Stimulated activated CD4-positive, alpha-beta T cell treated with anti-CD3 and anti-CD28 coated beads, Interleukin-2, amount 100 ng/mL, for 24 hours (primary cell): ENCODE measurements at regions not wholly inside any gene's neighbourhood (a gene's known extent, or its start where the extent isn't known, plus 50 kb on each side); places are given as distances from the start of the nearest gene placed in this dataset.

Experiments
- DNase-seq, 2 donors: peaks; one replicate each; pipeline ENCODE4 v3.0.0-alpha.2; 2020

GRCh38 chr2:144280009-144280408 is 239.9 kb downstream of the ZEB2 start:
- DNase-seq = no peak

- DNase-seq = no peak
These were observed 240.8 kb downstream of the ZEB2 start for GRCh38 chr2:144279165-144279564.

- DNase-seq = no peak
These were observed 242.1 kb downstream of the ZEB2 start for GRCh38 chr2:144277622-144278354.

GRCh38 chr2:144275340-144275739 is 244.6 kb downstream of the ZEB2 start:
- no peak for DNase-seq

GRCh38 chr2:144274131-144274530 is 245.8 kb downstream of the ZEB2 start:
- DNase-seq = no peak

- DNase-seq = no peak
These were observed 249.0 kb downstream of the ZEB2 start for GRCh38 chr2:144270951-144271350.

GRCh38 chr2:144268036-144268678 is 251.8 kb downstream of the ZEB2 start:
- no peak for DNase-seq

- DNase-seq = no peak
These were observed 252.7 kb downstream of the ZEB2 start for GRCh38 chr2:144267239-144267638.

GRCh38 chr2:144265654-144266053 is 254.3 kb downstream of the ZEB2 start:
- DNase-seq = no peak

GRCh38 chr2:144261966-144262365 is 258.0 kb downstream of the ZEB2 start:
- no peak for DNase-seq

- DNase-seq = no peak
These were observed 258.6 kb downstream of the ZEB2 start for GRCh38 chr2:144261336-144261735.

- no peak for DNase-seq
These were observed 260.6 kb downstream of the ZEB2 start for GRCh38 chr2:144259332-144259731.

GRCh38 chr2:144258154-144258553 is 261.8 kb downstream of the ZEB2 start:
- DNase-seq = no peak

- DNase-seq = peak in 1 of 2 donors; percentile 6
These were observed 262.8 kb downstream of the ZEB2 start for GRCh38 chr2:144256996-144257707.

GRCh38 chr2:144254342-144255235 is 265.3 kb downstream of the ZEB2 start:
- DNase-seq = no peak

GRCh38 chr2:144253743-144254142 is 266.2 kb downstream of the ZEB2 start:
- no peak for DNase-seq

GRCh38 chr2:144252694-144253093 is 267.2 kb downstream of the ZEB2 start:
- no peak for DNase-seq

- no peak for DNase-seq
These were observed 270.8 kb downstream of the ZEB2 start for GRCh38 chr2:144249035-144249637.

GRCh38 chr2:144248350-144249034 is 271.4 kb downstream of the ZEB2 start:
- no peak for DNase-seq

GRCh38 chr2:144244938-144245337 is 275.0 kb downstream of the ZEB2 start:
- DNase-seq = no peak

GRCh38 chr2:144242311-144242710 is 277.6 kb downstream of the ZEB2 start:
- no peak for DNase-seq

- no peak for DNase-seq
These were observed 278.1 kb downstream of the ZEB2 start for GRCh38 chr2:144241801-144242200.
